ENCODE measurements at regions not wholly inside any gene's neighbourhood (a gene's known extent, or its start where the extent isn't known, plus 50 kb on each side); places are given as distances from the start of the nearest gene placed in this dataset.

DNA sequence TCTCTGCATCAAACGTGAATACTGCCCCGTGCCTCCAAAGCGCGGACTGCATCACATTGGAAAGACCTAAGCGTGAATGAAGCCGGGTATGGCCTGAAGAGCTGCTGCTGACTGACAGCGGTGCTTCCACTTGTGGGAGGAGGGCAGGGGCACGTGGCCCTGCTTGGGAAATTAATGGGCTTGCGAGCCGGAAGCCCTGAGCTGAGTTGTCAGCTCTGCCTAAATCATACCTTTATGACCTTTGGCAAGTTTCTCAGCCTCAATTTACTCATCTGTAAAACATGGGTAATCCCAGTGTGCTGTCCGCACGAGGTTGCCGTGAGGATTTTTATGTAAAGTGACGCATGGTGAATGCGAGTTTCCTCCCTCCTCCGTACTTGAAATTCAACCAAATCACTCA lies 67.0 kb upstream of the FOXQ1 start:
- H3K9ac ChIP-seq (ENCODE audit: low read length), result no peak overlapping the region
- DNase-seq, result no peak
- H3K27me3 ChIP-seq (replicated peaks; ENCODE audit: insufficient read depth, low read length), result no peaks in the 10 kb centered on the region

DNA sequence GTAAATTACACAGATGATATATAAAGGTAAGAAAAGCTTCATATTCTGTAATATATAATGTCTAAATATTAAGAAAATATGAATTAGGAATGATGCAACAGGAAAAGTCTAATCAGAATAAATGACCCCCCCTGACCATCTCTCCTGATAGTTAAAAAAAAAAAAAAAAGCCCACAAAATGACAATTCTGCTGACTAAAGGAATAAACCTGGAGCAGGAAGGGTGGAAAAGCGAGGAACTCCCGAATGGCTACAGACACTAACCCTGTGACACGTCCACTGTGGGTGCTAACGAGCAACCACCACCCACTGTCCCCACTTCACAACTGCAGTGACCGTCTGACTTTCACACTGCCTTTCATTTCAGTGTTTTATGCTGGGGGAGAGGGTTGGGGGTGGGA lies 67.6 kb upstream of the FOXQ1 start:
- Histone ChIP-seq H3F3A (ENCODE audit: insufficient read depth, low read length) (no peaks in the 10 kb centered on the region), H3K9ac (ENCODE audit: low read length) (no peak overlapping the region), H3K9me2 (replicated peaks; ENCODE audit: insufficient read depth, low read length) (no peaks in the 10 kb centered on the region), H4K20me1 (ENCODE audit: insufficient read depth, low read length) (no peaks in the 10 kb centered on the region), H3K4me3 (ENCODE audit: low read length) (no peak overlapping the region), H3K9me3 (replicated peaks; ENCODE audit: insufficient read depth, low read length) (no peaks in the 10 kb centered on the region), H3K4me1 (ENCODE audit: low read length) (no peaks in the 10 kb centered on the region), H2AFZ (ENCODE audit: low read length) (no peak overlapping the region), H3K4me2 (ENCODE audit: low read depth, low read length) (no peak overlapping the region), H3K79me2 (ENCODE audit: low read length) (no peaks in the 10 kb centered on the region), H3K27me3 (replicated peaks; ENCODE audit: insufficient read depth, low read length) (no peaks in the 10 kb centered on the region), H3K27ac (ENCODE audit: low read length) (no peak overlapping the region), H3K36me3 (replicated peaks; ENCODE audit: insufficient read depth, low read length) (no peaks in the 10 kb centered on the region)
- TF ChIP-seq, protein P1, sequence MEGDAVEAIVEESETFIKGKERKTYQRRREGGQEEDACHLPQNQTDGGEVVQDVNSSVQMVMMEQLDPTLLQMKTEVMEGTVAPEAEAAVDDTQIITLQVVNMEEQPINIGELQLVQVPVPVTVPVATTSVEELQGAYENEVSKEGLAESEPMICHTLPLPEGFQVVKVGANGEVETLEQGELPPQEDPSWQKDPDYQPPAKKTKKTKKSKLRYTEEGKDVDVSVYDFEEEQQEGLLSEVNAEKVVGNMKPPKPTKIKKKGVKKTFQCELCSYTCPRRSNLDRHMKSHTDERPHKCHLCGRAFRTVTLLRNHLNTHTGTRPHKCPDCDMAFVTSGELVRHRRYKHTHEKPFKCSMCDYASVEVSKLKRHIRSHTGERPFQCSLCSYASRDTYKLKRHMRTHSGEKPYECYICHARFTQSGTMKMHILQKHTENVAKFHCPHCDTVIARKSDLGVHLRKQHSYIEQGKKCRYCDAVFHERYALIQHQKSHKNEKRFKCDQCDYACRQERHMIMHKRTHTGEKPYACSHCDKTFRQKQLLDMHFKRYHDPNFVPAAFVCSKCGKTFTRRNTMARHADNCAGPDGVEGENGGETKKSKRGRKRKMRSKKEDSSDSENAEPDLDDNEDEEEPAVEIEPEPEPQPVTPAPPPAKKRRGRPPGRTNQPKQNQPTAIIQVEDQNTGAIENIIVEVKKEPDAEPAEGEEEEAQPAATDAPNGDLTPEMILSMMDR (IDR thresholded peaks at IDR 0.05; ENCODE audit: low read length), result no peak
- TF ChIP-seq EZH2 (optimal IDR thresholded peaks at IDR 0.05; ENCODE audit: low read depth, low read length) (no peak), EZH2phosphoT487 (IDR thresholded peaks at IDR 0.05; ENCODE audit: low read length) (no peak)
- DNase-seq, result no peak

More for the DNA sequence above, 67.0 kb upstream of the FOXQ1 start:
- Histone ChIP-seq H3K9me2 (replicated peaks; ENCODE audit: insufficient read depth, low read length) (no peaks in the 10 kb centered on the region), H3K4me1 (ENCODE audit: low read length) (no peaks in the 10 kb centered on the region), H3K27ac (ENCODE audit: low read length) (no peak overlapping the region), H3K79me2 (ENCODE audit: low read length) (no peaks in the 10 kb centered on the region), H3K36me3 (replicated peaks; ENCODE audit: insufficient read depth, low read length) (no peaks in the 10 kb centered on the region), H3F3A (ENCODE audit: insufficient read depth, low read length) (no peaks in the 10 kb centered on the region), H4K20me1 (ENCODE audit: insufficient read depth, low read length) (no peaks in the 10 kb centered on the region), H3K4me2 (ENCODE audit: low read depth, low read length) (no peak overlapping the region), H3K9me3 (replicated peaks; ENCODE audit: insufficient read depth, low read length) (no peaks in the 10 kb centered on the region), H3K4me3 (ENCODE audit: low read length) (no peak overlapping the region), H2AFZ (ENCODE audit: low read length) (no peak overlapping the region)
- TF ChIP-seq, protein P1 (IDR thresholded peaks at IDR 0.05; ENCODE audit: low read length), result no peak
- no peak for TF ChIP-seq EZH2phosphoT487 (IDR thresholded peaks at IDR 0.05; ENCODE audit: low read length)
- TF ChIP-seq EZH2 (optimal IDR thresholded peaks at IDR 0.05; ENCODE audit: low read depth, low read length), result no peak

DNA sequence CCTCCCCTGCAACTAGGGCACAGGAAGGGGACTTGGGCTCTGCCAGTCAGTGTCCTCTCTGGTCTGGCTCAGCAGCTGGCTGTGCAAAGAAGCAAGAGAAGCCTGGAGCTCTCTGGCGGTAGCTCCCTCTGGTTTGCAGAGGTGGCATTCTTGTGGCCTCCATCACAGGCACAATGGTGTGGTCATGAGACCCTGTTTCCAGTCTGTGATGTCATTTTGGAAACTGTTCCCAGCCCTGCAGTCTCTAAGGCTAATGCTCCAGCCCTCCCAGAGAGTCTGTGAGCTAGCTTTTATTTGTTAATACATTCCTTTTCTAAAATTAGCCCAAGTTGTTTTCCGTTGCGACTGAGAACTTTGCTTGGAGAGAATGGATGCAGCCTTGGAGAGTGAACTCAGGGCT lies 69.5 kb upstream of the FOXQ1 start:
- H3K27me3 ChIP-seq (replicated peaks; ENCODE audit: insufficient read depth, low read length), result no peaks in the 10 kb centered on the region
- H3K4me3 ChIP-seq (ENCODE audit: low read length), result no peak overlapping the region
- H3K9ac ChIP-seq (ENCODE audit: low read length), result no peak overlapping the region
- H3K79me2 ChIP-seq (ENCODE audit: low read length), result no peaks in the 10 kb centered on the region
- no peak for DNase-seq
- H3K9me2 ChIP-seq (replicated peaks; ENCODE audit: insufficient read depth, low read length), result no peaks in the 10 kb centered on the region
- no peak for TF ChIP-seq EZH2 (optimal IDR thresholded peaks at IDR 0.05; ENCODE audit: low read depth, low read length)
- no peak for TF ChIP-seq EZH2phosphoT487 (IDR thresholded peaks at IDR 0.05; ENCODE audit: low read length)
- TF ChIP-seq, protein P1 (IDR thresholded peaks at IDR 0.05; ENCODE audit: low read length), result no peak
- no peaks in the 10 kb centered on the region for H3F3A ChIP-seq (ENCODE audit: insufficient read depth, low read length)
- H3K9me3 ChIP-seq (replicated peaks; ENCODE audit: insufficient read depth, low read length), result no peaks in the 10 kb centered on the region
- no peaks in the 10 kb centered on the region for H3K4me1 ChIP-seq (ENCODE audit: low read length)
- no peak overlapping the region for H3K4me2 ChIP-seq (ENCODE audit: low read depth, low read length)
- no peaks in the 10 kb centered on the region for H4K20me1 ChIP-seq (ENCODE audit: insufficient read depth, low read length)
- H3K36me3 ChIP-seq (replicated peaks; ENCODE audit: insufficient read depth, low read length), result no peaks in the 10 kb centered on the region
- no peak overlapping the region for H2AFZ ChIP-seq (ENCODE audit: low read length)
- H3K27ac ChIP-seq (ENCODE audit: low read length), result no peak overlapping the region

Measured in MM.1S (cell line).